ENCODE measurements at regions not wholly inside any gene's neighbourhood (a gene's known extent, or its start where the extent isn't known, plus 50 kb on each side); places are given as distances from the start of the nearest gene placed in this dataset.

DNA sequence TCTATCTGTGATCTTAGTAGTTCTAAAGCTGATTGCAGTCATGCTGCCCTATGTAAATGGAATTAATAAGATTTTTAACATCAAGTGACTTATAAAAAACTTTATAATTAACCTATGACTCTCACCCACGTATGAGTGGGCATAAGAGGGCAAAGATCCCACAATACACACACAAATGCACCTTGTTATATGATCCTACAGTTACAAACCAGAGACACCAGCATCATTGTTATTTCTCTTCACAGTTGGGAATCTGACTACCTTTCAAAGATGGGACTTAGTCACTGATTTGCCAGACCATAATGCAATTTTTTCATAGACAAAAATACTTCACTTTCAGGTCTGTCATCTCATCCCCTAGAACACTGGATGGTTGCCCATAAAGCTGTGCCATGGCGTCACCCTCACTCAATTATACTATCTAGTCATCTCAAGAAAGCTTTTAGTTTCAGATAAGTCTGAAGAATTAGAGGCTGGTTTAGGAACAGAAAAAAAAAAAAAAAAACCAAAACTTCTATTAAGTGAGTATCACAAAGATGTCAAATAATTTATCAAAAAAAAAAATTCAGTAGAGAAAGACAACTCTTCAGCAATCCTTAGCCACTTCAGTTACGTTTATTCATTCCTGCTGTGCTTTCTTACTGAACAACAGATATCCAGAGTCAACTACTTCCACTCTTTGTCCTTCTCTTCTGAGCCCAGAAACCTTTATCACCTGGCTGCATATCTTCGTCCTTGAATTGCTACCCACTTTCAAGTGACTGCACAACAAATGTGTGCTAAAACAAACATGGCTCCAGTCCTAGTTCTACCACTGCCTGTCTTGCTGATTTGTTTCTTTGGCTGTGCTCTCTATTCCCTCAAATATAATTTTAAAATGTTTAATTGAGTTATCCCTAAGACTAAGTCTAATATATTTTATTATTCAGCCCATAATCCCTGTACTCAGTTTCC, 175.0 kb upstream of the CHRM2 start:
- Mint-ChIP-seq H3K36me3 (no peaks in the 10 kb centered on the region), H3K27ac (no peak overlapping the region), H3K27me3 (ENCODE audit: low read depth in 3 of 3) (peaks cover 0 to 2% (median 0%) of the 10 kb centered on the region in 3 donors), H3K9me3 (peaks cover 0 to 31% (median 11%) of the 10 kb centered on the region in 6 donors), H3K4me3 (no peak overlapping the region), H3K4me1 (no peaks in the 10 kb centered on the region)
- no peak for DNase-seq

- Mint-ChIP-seq H3K27me3 (ENCODE audit: low read depth in 3 of 3) (peaks cover 0 to 2% (median 0%) of the 10 kb centered on the region in 3 donors), H3K4me1 (no peaks in the 10 kb centered on the region), H3K9me3 (peaks cover 2 to 41% (median 14%) of the 10 kb centered on the region in 6 donors), H3K27ac (no peak overlapping the region), H3K36me3 (no peaks in the 10 kb centered on the region), H3K4me3 (no peak overlapping the region)
- DNase-seq, result no peak
Measured at GRCh38 chr7:136692221-136692620, 176.2 kb upstream of the CHRM2 start.

DNA sequence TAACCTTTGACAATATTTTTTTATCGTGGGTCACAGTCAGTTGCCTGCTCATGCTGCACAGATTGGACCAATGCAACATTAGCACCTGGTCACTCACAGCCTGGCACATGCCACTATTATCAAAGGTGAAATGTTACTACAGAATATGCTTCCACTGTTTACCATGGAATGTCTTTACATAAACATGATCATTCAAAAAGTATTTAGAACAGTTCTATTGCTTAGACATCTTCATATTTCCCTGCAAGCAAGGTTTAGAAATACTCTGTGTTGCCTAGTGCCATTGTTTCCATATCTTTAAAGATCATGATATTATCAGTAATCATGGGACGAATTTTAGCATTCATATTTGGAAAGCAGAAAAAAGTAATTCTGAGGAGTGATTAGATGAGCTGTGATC, 179.9 kb upstream of the CHRM2 start:
- Mint-ChIP-seq H3K4me3 (no peak overlapping the region), H3K27me3 (ENCODE audit: low read depth in 3 of 3) (no peaks in the 10 kb centered on the region), H3K4me1 (no peaks in the 10 kb centered on the region), H3K36me3 (no peaks in the 10 kb centered on the region), H3K27ac (no peak overlapping the region), H3K9me3 (peaks cover 2 to 23% (median 9%) of the 10 kb centered on the region in 6 donors)
- no peak for DNase-seq

- no peak overlapping the region for H3K4me3 Mint-ChIP-seq
- H3K4me1 Mint-ChIP-seq, result no peaks in the 10 kb centered on the region
- H3K27me3 Mint-ChIP-seq (ENCODE audit: low read depth in 3 of 3), result no peaks in the 10 kb centered on the region
- DNase-seq, result no peak
- H3K9me3 Mint-ChIP-seq, result peaks cover 2 to 17% (median 10%) of the 10 kb centered on the region in 6 donors
- H3K36me3 Mint-ChIP-seq, result no peaks in the 10 kb centered on the region
- H3K27ac Mint-ChIP-seq, result no peak overlapping the region
Measured at GRCh38 chr7:136687693-136688322, 180.6 kb upstream of the CHRM2 start.

- H3K27me3 Mint-ChIP-seq (ENCODE audit: low read depth in 3 of 3), result no peaks in the 10 kb centered on the region
- H3K4me1 Mint-ChIP-seq, result no peaks in the 10 kb centered on the region
Measured at GRCh38 chr7:136685501-136686173, 182.8 kb upstream of the CHRM2 start.

GRCh38 chr7:136677471-136678365, 190.7 kb upstream of the CHRM2 start:
- Mint-ChIP-seq H3K4me3 (no peak overlapping the region), H3K27me3 (ENCODE audit: low read depth in 3 of 3) (no peaks in the 10 kb centered on the region), H3K27ac (no peak overlapping the region), H3K9me3 (peaks cover 3 to 57% (median 24%) of the 10 kb centered on the region in 6 donors), H3K36me3 (no peaks in the 10 kb centered on the region), H3K4me1 (no peaks in the 10 kb centered on the region)
- DNase-seq, result no peak

More at GRCh38 chr7:136685501-136686173, 182.8 kb upstream of the CHRM2 start:
- Mint-ChIP-seq H3K9me3 (peaks cover under 1 to 22% (median 12%) of the 10 kb centered on the region in 6 donors), H3K4me3 (no peak overlapping the region), H3K27ac (no peak overlapping the region), H3K36me3 (no peaks in the 10 kb centered on the region)
- DNase-seq, result no peak

DNA sequence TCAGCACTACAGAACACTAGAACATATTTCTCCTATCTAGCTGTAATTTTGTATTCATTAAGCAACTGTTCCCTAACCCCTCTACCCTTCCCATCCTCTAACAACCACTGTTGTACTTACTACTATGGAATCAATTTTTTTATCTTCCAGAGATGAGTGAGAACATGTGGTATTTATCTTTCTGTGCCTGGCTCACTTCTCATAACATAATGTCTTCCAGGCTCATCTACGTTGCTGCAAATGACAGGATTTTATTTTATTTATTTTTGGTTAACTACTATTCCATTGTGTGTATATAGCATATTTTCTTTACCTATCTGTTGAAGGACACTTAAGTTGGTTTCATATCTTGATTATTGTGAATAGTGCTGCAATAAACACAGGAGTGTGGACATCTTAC, 200.9 kb upstream of the CHRM2 start:
- Mint-ChIP-seq H3K36me3 (no peaks in the 10 kb centered on the region), H3K4me1 (no peaks in the 10 kb centered on the region), H3K27ac (no peak overlapping the region), H3K27me3 (ENCODE audit: low read depth in 3 of 3) (no peaks in the 10 kb centered on the region), H3K4me3 (no peak overlapping the region), H3K9me3 (peaks cover 4 to 43% (median 20%) of the 10 kb centered on the region in 6 donors)
- no peak for DNase-seq

DNA sequence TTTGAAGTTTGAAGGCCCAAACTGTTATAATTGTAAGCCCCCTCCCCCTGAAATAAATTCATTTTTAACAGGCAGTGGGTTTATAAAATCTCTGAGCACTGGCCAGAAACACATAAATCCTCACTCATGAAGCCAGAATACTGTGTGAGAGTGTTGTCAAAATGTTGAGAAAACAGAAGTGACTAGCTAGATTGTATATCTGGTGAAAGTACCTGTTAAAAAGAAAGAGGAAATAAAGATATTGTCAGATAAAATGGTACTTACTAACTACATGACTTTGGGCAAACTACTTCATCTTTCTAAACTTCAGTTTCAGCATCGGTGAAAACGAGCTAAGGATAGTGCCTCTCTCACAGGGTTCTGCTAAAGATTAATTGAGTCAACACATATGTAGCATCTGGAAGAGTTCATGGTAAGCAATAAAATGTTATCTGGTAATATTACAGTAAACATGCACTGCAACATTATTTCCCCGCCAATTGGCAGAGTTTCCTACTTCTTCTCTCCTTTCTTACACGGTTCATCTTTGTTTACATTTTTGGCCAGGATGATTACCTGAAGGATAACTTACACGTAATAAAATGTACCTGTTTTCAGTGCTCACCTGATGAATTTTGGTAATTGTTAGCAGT, 202.5 kb upstream of the CHRM2 start:
- Mint-ChIP-seq H3K4me3 (no peak overlapping the region), H3K27ac (no peak overlapping the region), H3K36me3 (no peaks in the 10 kb centered on the region), H3K9me3 (peaks cover 2 to 40% (median 11%) of the 10 kb centered on the region in 6 donors), H3K27me3 (ENCODE audit: low read depth in 3 of 3) (no peaks in the 10 kb centered on the region), H3K4me1 (no peaks in the 10 kb centered on the region)
- DNase-seq, result no peak

GRCh38 chr7:136664537-136664936, 203.9 kb upstream of the CHRM2 start:
- Mint-ChIP-seq H3K27ac (no peak overlapping the region), H3K9me3 (peaks cover 0 to 33% (median 9%) of the 10 kb centered on the region in 6 donors), H3K27me3 (ENCODE audit: low read depth in 3 of 3) (no peaks in the 10 kb centered on the region), H3K36me3 (no peaks in the 10 kb centered on the region), H3K4me3 (no peak overlapping the region), H3K4me1 (no peaks in the 10 kb centered on the region)
- no peak for DNase-seq

GRCh38 chr7:136657482-136657921, 210.9 kb upstream of the CHRM2 start:
- H3K4me3 Mint-ChIP-seq, result no peak overlapping the region
- no peaks in the 10 kb centered on the region for H3K4me1 Mint-ChIP-seq
- H3K9me3 Mint-ChIP-seq, result peaks cover 4 to 29% (median 15%) of the 10 kb centered on the region in 6 donors
- no peak overlapping the region for H3K27ac Mint-ChIP-seq
- H3K36me3 Mint-ChIP-seq, result no peaks in the 10 kb centered on the region
- peaks cover 0 to 2% (median 0%) of the 10 kb centered on the region in 3 donors for H3K27me3 Mint-ChIP-seq (ENCODE audit: low read depth in 3 of 3)
- no peak for DNase-seq

DNA sequence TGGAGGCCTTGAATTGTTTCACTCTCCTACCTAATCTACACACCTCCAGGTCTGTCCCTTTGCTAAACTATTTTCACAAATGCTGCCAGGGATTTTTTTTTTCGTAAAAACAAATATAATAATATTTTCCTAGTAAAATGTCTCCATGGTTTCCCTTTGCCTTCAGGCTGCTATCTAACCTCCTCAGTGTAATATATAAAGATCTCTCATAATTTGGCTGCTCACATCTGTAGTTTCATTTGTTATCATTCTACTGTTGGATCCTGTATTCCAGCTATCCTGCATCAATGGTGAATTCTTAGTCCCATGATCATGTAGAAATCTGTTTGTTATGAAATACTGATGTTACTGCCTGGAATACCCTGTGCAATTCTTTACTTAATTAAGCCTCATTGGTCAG, 211.9 kb upstream of the CHRM2 start:
- DNase-seq, result no peak
- H3K27me3 Mint-ChIP-seq (ENCODE audit: low read depth in 3 of 3), result peaks cover 0 to 2% (median 0%) of the 10 kb centered on the region in 3 donors
- H3K27ac Mint-ChIP-seq, result no peak overlapping the region
- no peaks in the 10 kb centered on the region for H3K36me3 Mint-ChIP-seq
- peaks cover 2 to 25% (median 13%) of the 10 kb centered on the region in 6 donors for H3K9me3 Mint-ChIP-seq
- no peaks in the 10 kb centered on the region for H3K4me1 Mint-ChIP-seq
- H3K4me3 Mint-ChIP-seq, result no peak overlapping the region

DNA sequence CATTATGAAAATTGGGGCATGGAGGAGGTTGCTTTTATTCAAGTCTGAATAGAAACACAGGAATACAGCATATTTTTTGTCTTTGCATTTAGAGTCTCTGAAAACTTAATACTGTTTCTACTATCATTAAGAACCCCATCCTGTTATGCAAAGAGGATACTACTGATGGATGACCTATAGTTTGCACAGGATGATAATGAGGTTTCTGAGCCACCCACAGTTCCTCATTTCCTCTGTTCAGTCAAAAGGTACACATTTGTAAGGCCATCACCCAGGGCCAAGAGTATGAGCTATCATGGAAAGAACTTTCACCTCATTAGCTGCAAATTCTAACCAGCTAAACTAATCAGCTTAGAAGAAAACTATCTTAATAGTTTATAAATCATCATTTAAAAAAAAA, 213.0 kb upstream of the CHRM2 start:
- no peaks in the 10 kb centered on the region for H3K36me3 Mint-ChIP-seq
- H3K9me3 Mint-ChIP-seq, result peaks cover 2 to 27% (median 14%) of the 10 kb centered on the region in 6 donors
- peaks cover 0 to 2% (median 0%) of the 10 kb centered on the region in 3 donors for H3K27me3 Mint-ChIP-seq (ENCODE audit: low read depth in 3 of 3)
- H3K27ac Mint-ChIP-seq, result no peak overlapping the region
- H3K4me3 Mint-ChIP-seq, result no peak overlapping the region
- no peak for DNase-seq
- H3K4me1 Mint-ChIP-seq, result no peaks in the 10 kb centered on the region

GRCh38 chr7:136654406-136654805, 214.0 kb upstream of the CHRM2 start:
- peaks cover 5 to 27% (median 14%) of the 10 kb centered on the region in 6 donors for H3K9me3 Mint-ChIP-seq
- no peak for DNase-seq
- H3K4me3 Mint-ChIP-seq, result no peak overlapping the region
- H3K4me1 Mint-ChIP-seq, result no peaks in the 10 kb centered on the region
- peaks cover 0 to 2% (median 0%) of the 10 kb centered on the region in 3 donors for H3K27me3 Mint-ChIP-seq (ENCODE audit: low read depth in 3 of 3)
- H3K27ac Mint-ChIP-seq, result no peak overlapping the region
- no peaks in the 10 kb centered on the region for H3K36me3 Mint-ChIP-seq
